ACHN (cell line): ENCODE measurements at regions not wholly inside any gene's neighbourhood (a gene's known extent, or its start where the extent isn't known, plus 50 kb on each side); places are given as distances from the start of the nearest gene placed in this dataset.

Source experiments
- DNase-seq: peaks from one replicate; pipeline ENCODE4 v3.0.0-alpha.2; 2015
- in situ Hi-C: cut with HindIII; loops from 2 replicates; pipeline ENCODE4 v1.10.0; 2017; ENCODE audit warnings: low sequenced_read_pairs, low pct_ligation_motif_present, low pct_unique_long_range_greater_than_20kb

- in situ Hi-C loops, result loop anchor here (25.0 kb wide), 1 partner anchor 350 kb away; no protein-coding TSS in a partner anchor
- peak; percentile 16 for DNase-seq
Measured at GRCh38 chr13:30111810-30112209, 195.5 kb downstream of the KATNAL1 start.

- no peak for DNase-seq
- in situ Hi-C loops, result loop anchor here (25.0 kb wide), 1 partner anchor 348 kb away; no protein-coding TSS in a partner anchor
Measured at GRCh38 chr13:30110301-30111070, 196.9 kb downstream of the KATNAL1 start.

GRCh38 chr13:30109471-30110135 lies 197.7 kb downstream of the KATNAL1 start:
- in situ Hi-C loops, result loop anchor here (25.0 kb wide), 1 partner anchor 347 kb away; no protein-coding TSS in a partner anchor
- no peak for DNase-seq

DNA sequence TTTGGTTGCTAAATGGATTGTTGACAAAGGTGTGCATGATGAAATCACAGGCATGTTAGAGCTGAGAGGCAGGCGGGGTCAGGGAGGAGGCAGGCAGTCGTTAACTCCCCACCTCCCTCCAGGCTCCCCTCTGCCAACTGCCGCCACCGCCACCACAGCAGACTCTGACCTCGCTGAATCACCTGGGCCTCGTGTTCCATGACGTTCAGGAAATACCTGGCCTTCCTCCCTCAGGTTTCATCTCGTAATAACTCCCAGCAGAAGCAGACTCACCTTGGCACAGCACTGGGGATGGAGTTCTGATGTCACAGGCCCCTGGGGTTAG lies 198.5 kb downstream of the KATNAL1 start:
- no peak for DNase-seq
- in situ Hi-C loops, result loop anchor here (25.0 kb wide), 1 partner anchor 347 kb away; no protein-coding TSS in a partner anchor

GRCh38 chr13:30108216-30108912 lies 199.0 kb downstream of the KATNAL1 start:
- no peak for DNase-seq
- in situ Hi-C loops, result loop anchor here (25.0 kb wide), 1 partner anchor 346 kb away; no protein-coding TSS in a partner anchor

GRCh38 chr13:30107521-30108136 lies 199.7 kb downstream of the KATNAL1 start:
- peak; percentile 3 for DNase-seq
- in situ Hi-C loops, result loop anchor here (25.0 kb wide), 1 partner anchor 345 kb away; no protein-coding TSS in a partner anchor

GRCh38 chr13:30107121-30107520 lies 200.2 kb downstream of the KATNAL1 start:
- in situ Hi-C loops, result loop anchor here (25.0 kb wide), 1 partner anchor 345 kb away; no protein-coding TSS in a partner anchor
- DNase-seq, result no peak

DNA sequence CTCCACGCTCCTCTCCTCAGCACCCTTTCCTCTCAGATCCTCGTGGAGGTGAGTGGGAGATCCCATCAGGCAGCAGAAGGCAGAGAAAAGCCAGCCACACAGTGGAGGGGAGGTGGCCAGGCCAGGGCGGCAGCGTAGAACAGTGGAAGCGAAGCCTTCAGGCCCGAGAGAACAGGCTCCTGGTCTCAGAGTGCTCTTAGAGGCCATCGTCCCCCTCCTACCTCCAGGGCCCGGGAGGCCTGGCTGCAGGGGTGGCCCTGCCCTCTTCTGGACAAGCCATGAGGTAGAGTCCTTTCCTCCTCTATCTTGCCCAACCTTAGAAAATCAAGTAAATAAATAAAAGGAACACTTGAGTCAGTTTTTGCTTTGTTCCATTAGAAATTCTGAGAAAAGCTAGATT lies 202.0 kb downstream of the KATNAL1 start:
- in situ Hi-C loops, result loop anchor here (25.0 kb wide), 1 partner anchor 343 kb away; no protein-coding TSS in a partner anchor
- DNase-seq, result no peak

GRCh38 chr13:30103161-30103840 lies 204.1 kb downstream of the KATNAL1 start:
- in situ Hi-C loops, result loop anchor here (25.0 kb wide), 1 partner anchor 341 kb away; no protein-coding TSS in a partner anchor
- DNase-seq, result no peak

- no peak for DNase-seq
- in situ Hi-C loops, result loop anchor here (25.0 kb wide), 1 partner anchor 338 kb away; no protein-coding TSS in a partner anchor
Measured at GRCh38 chr13:30100226-30100625, 207.1 kb downstream of the KATNAL1 start.

- in situ Hi-C loops, result no loop called here
- no peak for DNase-seq
Measured at GRCh38 chr13:30097701-30098100, 209.7 kb downstream of the KATNAL1 start.

DNA sequence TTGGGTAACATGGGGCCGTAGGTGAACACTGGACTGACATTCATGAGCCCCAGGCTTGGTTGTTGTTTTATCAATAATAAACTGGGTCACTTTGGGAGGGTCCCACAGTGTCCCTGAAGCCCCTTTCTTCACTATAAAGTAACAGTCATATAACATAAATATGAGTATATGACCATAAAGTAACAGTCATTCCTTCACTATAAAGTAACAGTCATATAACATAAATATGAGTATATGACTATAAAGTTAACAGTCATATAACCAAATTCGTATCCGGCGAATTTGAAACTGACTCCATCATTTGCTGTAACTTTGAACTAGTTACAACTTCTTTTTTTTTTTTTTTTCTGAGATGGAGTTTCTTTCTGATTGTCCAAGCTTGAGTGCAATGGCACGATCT lies 210.3 kb downstream of the KATNAL1 start:
- DNase-seq, result no peak
- in situ Hi-C loops, result no loop called here

- no peak for DNase-seq
- in situ Hi-C loops, result no loop called here
Measured at GRCh38 chr13:30094015-30094414, 213.3 kb downstream of the KATNAL1 start.

DNA sequence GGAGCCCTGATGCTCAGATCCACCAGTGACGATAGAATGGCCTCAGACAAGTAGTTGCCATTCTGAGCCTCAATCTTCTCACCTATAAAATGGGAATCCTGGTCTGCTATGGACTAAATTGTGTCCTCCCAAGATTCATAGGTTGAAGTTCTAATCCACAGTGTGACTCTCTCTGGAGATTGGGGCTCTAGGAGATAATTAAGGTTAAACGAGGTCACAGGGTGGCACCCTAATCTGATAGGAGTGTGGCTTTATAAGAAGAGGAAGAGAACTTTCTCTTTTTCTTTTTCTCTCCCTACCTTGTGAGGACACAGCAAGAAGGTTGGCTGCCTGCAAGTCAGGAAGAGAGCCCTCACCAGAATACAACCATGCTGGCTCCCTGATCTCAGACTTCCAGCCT lies 214.1 kb downstream of the KATNAL1 start:
- DNase-seq, result no peak
- in situ Hi-C loops, result no loop called here

GRCh38 chr13:30091691-30092090 lies 215.7 kb downstream of the KATNAL1 start:
- no peak for DNase-seq
- in situ Hi-C loops, result no loop called here

GRCh38 chr13:30091035-30091434 lies 216.3 kb downstream of the KATNAL1 start:
- in situ Hi-C loops, result no loop called here
- no peak for DNase-seq

GRCh38 chr13:30088312-30088855 lies 219.0 kb downstream of the KATNAL1 start:
- in situ Hi-C loops, result no loop called here
- no peak for DNase-seq

GRCh38 chr13:30085087-30085486 lies 222.3 kb downstream of the KATNAL1 start:
- no peak for DNase-seq
- in situ Hi-C loops, result no loop called here
